Suppressor macrophage treated with lipopolysaccharide for 4 hours (primary cell): ENCODE measurements at regions not wholly inside any gene's neighbourhood (a gene's known extent, or its start where the extent isn't known, plus 50 kb on each side); places are given as distances from the start of the nearest gene placed in this dataset.
A peak's percentile ranks its signal among the peaks of the same experiment; 100 is the strongest.
"Not testable (repeated sequence)": the region's sequence is repeated elsewhere in the genome, so short reads cannot be mapped to it uniquely, and the experiment has no call there.

Source experiments
- DNase-seq: peaks from one replicate; pipeline ENCODE4 v3.0.0-alpha.2; 2020

DNA sequence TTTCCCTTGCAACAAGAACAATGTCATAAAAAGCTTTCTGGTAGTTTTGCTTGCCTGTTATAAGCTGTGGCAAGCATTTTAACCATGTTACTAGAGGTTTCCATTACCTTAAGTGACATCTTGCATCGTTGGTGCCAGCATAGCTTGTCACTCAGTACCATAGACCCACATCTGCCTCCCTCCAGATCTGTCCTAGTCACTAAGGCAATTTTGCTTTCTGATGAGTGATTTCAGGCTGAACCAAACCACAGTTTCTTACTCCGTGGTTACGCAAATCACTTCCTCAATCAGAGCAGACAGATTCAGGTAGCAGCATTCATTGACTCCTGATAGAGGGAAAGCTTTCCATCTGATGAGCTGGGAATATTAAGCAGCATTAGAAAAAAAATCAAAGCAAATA is 1057.5 kb upstream of the FAM98A start:
- DNase-seq = no peak

DNA sequence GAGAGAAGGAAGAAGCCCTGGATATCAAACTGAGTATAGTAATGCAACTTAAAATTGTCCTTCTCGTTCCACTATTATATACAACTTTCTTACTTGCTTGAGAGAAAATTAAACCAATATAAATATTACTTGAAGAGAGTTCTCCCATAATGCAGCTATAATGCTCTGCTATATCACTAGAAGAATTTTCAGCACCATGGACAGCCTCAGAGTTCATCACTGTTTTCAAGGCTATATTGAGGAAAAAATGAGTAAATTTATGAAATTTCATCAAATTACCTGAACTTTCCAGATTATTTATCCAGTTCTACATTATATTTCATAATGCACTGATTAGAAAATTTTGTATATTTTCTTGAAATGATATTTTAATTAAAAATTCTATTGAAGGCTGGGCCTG is 1053.5 kb upstream of the FAM98A start:
- DNase-seq = peak; percentile 3

DNA sequence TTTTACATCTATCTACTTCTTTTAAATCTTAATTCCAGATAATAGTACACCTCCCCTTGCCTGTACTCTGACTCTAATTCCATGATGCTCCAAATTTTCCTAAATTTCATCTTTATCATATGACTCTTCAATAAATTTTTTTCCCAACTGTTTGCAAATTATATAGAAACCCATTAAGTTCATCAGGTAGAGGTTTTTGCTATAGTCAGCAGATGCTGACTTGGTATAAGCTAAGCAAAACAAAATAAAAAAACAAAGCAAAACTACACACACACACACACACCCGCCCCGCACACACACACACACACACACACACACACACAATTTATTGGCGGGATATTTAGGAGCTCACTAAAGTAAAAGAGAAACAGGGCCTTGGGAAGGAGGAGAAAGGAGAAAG is 1047.8 kb upstream of the FAM98A start:
- DNase-seq = no peak

DNA sequence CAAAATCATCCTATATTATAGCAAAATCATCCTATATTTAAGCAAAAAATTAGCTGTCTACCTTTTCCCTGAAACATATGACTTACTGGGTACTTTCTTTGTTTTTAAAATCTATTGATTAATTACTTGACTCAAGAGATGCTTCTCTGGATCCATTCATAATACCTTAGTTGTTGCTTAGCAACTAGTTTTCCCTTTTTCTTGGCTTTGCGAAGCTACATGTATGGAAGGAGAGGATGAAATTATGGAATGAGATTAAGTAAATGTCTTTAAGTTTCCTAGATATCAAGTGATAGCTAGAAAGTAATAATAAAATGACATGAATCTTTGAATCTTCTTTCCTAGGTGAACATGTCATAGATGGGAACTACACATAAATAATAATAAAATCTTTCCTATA is 1033.2 kb upstream of the FAM98A start:
- DNase-seq = no peak

DNA sequence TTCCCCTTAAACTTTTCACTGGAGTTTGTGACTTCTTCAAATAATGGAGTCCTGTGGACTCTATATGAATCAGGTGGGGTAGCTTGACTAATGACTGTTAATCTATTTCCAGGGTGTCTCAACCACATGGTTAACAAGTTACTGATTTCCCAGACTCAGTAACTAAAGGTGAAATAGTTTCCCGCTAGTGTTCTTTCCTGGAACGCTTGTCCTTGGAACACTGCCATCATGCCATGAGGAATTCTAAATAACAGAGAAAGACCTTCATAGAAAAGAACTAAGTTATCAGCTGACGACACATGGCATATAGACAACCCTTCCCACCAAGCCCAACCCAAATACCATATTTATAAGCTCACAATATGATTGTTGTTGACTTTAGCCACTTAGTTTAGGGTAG is 1027.9 kb upstream of the FAM98A start:
- no peak for DNase-seq

DNA sequence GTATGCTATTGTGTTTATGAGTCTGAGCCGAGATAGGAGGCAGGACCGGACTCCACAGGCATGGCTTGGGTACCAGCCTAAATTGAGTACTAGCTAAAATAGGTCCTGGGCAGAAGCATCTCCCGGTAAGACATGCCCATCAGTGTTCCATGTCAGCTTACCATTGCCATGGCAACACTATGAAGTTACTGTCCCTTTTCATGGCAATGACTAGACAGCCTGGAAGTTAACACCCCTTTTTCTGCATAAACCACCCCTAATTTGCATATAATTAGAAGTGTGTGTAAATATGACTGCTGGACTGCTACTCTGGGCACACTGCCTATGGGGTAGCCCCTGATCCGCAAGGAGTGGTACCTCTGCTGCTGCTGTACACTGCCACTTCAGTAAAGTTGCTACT is 1005.1 kb upstream of the FAM98A start:
- no peak for DNase-seq

DNA sequence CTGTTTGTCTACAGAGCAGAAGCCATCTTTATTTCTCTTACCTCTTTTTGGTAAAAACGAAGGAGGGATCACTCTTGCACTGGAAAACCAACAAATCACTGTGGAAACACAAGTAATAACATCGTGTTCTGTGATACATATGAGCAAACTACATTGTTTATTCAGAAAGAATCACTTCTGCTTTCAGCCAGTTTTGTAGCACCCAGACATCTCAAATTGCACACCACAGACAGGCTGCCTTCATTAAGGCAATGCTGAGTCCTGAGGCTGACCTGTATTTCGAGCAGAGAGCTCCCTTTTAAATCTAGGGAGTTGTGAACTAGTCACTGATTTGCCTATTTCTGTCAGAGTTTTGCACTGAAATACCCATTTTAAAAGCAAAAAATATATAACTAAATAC is 1003.2 kb upstream of the FAM98A start:
- DNase-seq = no peak

DNA sequence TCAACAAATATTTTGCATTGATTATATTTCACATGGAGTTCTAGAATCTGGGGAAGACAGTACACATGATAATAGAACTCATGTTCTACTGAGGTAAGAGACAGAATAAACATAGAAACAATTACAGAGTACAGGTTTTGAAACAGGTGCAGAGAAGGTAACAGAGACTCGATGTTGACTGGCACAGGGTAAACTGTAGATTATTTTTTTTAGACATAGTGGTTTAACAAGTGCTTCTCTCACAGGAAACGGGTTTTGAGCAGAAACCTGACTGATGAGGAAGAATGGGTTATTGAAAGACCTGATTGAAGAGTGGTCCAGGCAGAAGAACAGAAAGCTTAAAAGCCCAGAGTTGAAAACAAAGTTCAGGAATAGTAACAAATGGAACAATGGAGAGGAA is 1002.5 kb upstream of the FAM98A start:
- DNase-seq = no peak

DNA sequence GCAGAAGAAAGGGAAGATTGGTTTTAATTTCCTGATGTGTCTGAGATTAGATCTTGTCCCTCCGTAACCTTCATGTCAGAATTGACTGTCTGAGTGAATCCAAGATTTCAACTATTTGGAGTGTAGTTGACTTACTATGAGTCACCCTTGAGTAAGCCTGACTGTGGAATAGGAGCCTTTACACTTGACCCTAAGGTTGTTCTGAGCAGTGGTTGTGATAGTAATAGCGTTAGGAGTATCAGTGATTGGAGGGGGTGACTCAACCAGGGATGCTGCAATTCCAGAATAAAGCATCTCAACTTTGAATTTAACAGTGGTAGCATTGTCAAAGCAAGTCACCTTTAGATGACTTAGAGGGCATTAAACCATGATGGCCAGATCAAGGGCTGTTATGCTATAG is 979.5 kb upstream of the FAM98A start:
- no peak for DNase-seq

DNA sequence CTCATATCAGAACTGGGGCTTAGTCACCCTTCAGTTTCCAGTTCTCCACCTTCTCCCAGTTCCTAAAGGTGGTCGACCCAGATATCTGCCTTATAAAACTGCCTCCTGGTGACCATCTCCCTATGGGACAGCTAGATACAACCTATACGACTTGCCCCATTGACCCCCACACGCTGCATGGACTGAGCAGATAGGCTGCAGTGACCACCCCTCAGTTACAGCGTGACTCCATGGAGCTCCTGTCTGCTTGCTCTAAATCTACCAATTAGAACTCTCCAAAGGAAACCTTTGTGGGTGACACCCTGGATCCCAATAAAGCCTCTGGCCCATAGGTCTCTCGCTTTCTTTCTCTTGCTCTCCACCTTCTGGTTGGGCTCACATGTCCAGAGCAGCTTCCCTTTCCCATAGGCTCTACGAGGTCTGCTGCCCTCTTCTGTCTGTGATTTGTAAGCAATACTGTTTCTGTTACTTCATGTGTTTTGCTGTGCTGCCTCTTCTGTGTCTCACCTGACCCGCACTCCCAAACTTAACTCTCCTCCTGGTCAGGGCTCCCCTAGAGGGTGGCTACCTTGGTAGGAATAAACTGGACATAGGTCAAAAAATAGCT is 971.3 kb upstream of the FAM98A start:
- DNase-seq = no peak

DNA sequence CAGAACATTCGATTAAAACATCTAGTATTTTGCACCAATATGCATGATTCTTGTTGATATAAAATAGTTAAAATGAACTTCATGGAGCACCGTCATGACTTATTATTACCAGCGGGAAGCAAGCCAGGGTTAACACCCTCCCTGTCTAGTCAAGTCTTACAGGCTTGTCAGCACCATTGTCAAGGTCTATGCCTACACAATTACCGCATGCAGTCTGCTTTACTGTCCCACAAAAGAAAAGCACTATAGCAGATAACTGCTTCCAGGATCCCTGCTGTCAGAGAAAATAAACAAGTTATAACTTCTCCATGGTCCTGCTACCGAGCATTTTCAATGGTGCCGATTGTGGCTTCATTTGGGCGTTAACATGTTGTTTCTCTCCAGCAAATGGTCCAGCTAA is 968.0 kb upstream of the FAM98A start:
- DNase-seq = no peak

DNA sequence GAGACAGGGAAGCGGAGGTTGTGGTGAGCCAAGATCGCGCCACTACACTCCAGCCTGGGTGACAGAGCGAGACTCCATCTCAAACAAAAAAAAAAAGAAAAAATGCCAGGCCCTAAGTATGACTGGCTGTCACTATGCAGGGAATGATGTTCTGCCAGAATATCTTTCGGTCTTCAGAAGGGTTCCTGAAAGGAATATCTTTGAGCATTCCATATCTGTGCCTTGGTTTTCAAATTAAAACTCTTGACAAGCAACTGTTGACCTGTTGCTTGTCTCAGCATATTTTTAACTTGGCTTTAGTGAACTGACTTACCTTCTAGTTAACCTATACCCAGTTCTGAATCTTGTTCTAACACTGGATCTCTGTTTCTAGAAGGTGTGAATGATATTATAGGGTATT is 953.2 kb upstream of the FAM98A start:
- no peak for DNase-seq

DNA sequence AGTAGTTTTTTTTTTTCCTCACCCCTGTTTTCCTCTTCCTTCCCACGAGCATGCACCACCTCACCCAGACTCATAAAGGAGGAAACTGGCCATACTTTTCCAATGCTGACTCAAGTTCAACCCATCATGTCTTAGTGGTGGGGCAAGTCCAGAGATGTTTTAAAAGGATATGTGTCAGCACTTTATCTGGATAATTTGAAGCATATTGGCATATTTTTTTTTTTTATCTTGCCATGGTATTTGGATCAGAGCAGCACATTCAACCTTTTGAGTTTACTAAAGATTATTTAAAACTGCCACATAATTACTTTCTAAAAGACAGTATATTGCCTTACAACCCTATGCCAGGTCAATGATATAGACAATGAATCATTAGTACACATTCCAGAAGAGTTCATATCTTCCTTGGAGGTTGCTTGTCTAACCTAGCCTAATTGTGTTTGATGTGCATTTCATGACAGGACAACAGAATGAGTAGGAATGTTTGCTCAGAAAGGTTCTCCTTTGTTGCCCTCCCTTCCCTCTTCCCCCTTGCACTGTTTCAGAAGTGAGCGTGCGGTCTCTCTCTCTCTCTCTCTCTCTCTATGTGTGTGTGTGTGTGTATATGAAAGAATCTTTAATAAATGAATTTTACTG is 950.7 kb upstream of the FAM98A start:
- DNase-seq = no peak

DNA sequence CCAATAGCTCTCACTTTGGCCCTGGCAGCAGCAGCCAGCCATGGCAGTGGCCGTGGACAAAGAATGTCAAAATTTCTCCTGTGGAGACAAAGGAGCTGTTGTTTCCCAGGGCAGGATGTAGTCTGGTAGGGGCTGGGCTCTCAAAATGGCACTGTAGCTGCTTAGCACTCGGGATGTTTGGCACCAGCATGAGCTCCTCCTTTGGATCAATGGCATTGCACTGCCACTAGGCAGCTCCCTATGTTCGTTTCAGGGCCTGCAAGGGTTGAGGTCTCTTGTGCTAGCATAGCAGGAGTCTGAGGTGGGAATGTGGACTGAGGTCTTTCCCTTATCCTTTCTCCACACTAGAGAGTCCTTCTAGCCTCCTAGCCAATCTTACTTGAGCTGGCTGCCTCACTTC is 948.8 kb upstream of the FAM98A start:
- no peak for DNase-seq

DNA sequence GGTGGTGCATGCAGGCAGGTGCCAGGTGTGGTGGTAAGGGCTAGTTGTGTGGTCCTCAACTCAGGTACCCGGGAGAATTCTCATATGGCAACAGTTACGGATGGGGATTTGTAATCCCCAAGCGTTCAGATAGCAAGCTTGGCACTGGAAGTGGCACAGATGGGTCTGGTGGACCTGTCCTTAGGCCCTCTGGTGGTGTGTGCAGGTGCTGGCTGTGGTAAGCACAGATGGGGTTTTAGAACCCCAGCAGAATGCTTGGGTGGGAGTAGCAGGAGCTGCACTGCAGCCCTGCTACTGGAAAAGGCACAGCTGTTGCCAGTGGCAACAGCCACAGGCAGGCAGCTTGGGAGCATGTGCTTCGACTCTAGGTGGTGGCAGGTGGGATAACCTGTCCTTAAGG is 948.2 kb upstream of the FAM98A start:
- no peak for DNase-seq

DNA sequence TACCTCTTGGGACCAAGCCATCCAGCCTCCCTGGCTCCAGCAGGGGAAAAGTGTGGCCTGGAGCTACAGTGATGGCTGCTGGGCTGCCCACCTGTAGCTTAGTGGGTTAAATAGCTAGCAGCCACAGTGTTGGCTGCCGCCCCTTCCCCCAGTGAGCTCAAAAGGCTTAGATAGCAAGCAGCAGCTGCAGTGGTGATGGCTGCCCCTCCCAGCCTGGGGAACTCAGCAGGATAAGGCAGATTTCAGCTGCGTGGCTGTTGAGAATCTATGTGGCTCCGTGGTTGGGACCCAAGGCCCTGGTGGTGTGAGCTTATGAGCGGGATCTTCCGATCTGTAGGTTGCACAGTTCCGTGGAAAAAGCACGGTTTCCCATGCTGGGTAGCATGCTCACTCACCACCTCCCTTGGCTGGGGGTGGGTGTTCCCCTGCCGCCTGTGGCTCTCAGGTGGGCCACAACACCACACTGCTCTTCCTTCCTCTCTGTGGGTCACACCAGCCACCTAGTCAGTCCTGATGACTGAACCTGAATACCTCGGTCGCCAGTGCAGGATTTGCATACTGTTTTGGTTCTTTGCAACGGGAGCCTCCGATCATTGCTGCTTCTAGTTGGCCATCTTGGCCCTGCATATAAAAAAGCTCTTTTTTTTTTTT is 946.5 kb upstream of the FAM98A start:
- DNase-seq = no peak

DNA sequence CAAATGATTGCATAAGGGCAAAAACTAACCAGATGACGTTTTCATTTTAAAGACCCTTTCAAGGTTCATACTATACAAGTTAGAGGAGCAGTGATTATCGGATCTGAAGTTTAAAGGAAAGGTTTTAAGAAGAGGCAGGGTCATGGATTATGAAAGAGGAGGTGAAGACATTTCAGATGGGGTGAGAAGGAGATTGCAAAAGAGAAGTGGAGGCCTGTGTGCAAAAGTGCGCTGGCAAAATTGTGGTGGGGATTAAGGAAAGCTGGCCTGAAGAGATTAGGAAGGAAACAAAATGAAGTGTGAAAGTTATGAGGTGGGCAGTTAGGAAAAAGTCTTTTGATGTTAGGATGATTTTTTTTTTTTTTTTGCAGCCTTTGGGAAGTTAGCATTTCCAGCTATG is 935.7 kb upstream of the FAM98A start:
- DNase-seq = no peak

DNA sequence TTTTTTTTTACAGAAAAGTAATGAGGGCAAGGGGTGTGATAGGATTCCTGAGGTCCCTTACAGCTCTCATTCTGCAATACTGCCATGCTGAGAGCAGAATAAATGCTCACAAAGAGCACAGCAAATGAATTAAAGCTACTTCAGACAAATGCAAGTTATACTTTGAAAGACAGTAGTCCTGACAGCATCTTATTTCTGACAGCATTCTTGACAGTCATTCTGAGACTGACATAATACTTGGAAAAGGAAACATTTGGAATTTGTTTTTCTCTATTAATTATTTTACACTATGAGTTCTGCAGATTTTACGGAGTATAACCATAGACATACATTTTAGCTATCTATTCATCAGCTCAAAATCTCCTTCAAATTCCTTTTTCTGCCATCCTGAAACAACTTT is 935.2 kb upstream of the FAM98A start:
- no peak for DNase-seq

DNA sequence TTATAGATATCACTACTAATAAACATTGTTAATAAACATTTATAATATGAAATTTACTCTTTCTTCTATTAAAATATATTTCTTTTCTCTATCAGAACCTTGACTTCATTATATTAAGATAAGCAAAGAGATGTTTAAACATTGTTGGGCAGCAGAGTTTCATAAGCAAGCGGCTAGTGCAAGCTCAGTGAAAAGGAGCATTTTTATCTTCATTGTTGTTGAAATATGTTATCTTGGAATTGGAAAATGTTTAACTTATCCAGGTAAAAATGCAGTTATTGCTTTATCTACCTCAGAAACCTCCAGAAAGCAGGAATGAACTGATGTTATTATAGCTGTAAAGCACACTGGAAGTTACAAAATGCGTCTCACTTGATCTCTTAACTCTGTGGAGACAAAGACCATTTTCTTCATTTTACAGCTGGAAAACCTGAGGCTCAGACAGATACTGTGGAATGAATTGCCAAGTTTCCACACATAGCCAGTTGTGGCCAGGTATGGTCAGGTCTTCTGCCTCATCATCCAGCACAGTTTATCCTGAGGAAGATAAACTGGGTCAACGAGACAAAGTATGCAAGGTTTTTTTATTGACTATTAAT is 934.6 kb upstream of the FAM98A start:
- no peak for DNase-seq

DNA sequence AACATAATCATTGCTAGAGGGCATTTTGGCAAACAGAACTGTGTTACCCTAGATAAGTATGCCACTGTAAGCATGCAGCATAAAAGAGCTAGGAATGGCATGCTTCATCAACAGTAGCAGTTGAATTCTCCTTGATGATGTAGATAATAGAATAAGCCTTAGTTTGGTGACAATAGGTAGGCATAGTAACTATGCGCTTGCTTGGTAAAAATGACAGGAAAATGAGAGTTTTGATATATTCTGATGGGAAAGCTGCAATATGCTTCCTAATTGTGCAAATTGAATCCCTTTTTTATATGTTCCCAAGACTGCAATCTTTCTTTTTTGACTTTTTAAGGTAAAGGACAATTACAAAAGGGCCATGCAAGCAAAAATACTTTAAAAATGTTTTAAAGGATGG is 930.9 kb upstream of the FAM98A start:
- DNase-seq = no peak

DNA sequence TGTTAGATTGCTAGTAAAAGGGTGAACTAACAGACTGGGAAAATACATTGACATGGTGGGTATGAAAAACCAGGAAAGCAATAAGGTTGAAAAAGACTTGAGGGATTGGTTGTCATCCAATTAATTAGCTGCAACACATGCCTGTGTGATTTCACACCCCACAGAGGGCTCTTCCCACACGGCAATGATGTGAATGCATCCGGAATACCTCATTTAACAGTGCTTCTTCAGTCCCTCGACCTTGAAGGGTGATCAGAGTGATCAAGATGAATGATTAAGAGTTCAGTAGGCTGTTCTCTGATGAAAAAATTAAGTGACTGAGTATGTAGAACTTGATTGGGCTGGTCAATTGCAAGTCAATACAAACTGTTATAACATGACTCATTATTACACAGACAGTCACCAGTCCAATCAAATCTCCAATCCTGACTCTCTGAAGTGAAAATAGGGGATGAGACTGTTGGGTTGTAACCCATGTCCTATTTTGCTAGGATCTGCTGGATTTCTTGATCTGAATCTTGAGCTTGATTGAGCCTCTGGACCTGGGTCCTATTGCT is 924.9 kb upstream of the FAM98A start:
- DNase-seq = no peak

DNA sequence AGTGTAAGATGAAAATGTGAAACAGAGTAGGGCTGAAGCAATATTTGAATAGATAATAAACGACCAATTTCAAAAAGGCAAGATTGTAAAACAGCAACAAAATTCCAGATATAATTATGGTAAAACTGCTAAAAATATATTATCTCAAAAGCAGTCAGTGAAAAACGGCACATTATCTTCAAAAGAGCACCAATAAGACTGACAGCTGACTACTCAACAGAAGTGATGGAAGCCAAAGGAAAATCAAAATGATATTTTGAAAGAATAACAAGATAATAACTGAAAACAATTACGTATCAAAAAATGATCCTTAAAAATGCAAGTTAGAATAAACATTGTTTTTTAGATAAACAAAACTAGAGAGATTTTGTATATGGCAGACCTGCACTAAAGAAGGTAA is 920.6 kb upstream of the FAM98A start:
- no peak for DNase-seq

DNA sequence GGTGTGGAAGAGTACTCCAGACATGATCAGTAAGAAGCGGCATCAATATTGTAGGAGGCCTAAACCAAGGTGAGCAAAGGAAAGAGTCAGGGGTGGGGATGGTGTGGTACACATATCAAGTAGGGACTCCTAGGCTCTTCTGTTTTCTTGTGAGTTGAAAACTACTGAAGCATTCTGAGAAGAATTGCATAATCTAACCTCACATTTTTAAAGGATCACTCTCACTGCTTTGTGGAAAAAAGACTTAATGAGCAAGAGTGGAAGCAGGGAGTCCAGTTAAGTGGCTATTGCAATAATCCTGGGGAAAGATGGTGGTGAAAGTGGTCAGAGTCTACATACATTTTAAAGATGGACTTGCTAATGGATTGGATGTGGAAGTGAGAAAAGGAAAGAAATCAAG is 899.5 kb upstream of the FAM98A start:
- DNase-seq = no peak

DNA sequence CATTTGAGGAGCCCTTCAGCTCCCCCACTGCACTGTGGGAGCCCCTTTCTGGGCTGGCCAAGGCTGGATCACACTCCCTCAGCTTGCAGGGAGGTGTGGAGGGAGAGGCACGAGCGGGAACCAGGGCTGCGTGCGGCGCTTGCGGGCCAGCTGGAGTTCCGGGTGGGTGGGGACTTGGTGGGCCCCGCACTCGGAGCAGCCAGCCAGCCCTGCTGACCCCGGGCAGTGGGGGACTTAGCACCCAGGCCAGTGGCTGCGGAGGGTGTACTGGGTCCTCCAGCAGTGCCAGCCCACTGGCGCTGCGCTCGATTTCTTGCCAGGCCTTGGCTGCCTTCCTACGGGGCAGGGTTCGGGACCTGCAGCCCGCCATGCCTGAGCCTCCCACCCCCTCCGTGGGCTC is 895.1 kb upstream of the FAM98A start:
- not testable (repeated sequence) for DNase-seq
